HG03354 (cell line): ENCODE measurements at regions not wholly inside any gene's neighbourhood (a gene's known extent, or its start where the extent isn't known, plus 50 kb on each side); places are given as distances from the start of the nearest gene placed in this dataset.

Experiments
- ATAC-seq: cut with Tn5 transposase; IDR thresholded peaks from one replicate; pipeline ENCODE4 v1.9.1; 2021; ENCODE audit warnings: mild to moderate bottlenecking; ENCODE audit not compliant: unreplicated experiment, poor library complexity, severe bottlenecking

DNA sequence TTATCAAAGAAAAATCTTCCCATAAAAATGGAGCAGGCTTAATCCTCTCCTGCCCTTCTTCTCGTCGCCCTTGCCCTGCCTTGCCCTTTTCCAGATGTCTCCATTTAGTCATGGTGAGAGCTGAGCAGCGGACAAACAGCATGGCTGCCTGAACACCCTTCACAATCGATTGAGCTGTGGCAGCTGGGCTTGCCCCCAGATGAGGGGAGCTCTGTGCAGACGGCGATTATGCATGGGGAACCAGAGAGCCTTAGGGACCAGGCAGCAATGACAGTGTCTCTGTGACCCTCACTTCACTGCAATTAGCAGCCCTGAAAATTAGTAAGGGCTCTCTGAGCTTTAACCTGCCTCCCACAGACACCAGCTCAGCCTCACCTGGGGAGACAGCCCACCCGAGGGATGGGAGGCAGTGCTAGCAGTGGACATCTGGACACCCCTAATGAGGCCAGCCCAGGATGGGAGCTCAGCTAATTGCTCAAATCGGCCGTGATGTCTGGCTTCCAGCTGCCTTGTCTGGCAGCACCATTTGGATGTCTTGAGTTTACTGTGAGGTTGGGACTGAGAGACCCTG lies 365.7 kb downstream of the TNS1 start:
- no peak for ATAC-seq

DNA sequence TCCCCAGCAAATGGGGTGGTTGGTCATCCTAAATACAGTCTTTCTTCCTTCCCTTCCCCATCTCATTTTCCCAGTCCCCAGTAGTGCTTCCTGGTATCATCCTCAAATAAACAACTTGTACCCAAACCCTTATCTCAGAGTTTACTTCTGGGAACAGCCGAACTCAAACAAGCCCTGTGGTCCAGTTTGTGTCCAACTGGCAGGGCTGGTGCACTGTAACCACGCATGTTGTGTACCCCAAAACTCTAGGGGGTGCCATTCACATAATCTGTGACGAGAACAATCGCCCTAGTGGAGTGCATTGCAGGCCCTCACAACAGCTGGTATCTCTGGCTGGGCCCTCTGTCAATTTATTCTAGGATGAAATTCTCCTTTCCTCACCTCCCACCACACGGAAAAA lies 366.2 kb downstream of the TNS1 start:
- no peak for ATAC-seq

- no peak for ATAC-seq
Observed at GRCh38 chr2:217634871-217635270, 367.9 kb downstream of the TNS1 start.

DNA sequence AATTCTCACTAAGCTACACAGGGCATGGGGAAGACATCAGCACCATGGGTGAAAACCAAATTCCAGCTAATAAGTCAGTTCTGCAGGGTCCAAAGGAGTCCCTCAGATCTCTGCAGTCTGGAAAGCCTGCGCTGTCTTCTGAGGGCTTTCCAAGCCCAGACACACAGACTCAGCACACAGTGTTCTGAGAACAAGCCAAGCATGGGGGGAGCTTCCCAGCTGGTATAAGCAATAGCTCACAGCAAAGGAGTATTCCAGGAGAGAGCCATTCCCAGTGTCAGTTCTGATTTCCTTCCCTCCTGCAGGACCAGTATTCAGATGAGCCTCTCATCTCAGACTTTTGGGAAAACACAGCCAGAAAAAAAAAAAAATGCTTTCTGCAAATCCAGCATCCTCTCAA lies 370.8 kb downstream of the TNS1 start:
- no peak for ATAC-seq

DNA sequence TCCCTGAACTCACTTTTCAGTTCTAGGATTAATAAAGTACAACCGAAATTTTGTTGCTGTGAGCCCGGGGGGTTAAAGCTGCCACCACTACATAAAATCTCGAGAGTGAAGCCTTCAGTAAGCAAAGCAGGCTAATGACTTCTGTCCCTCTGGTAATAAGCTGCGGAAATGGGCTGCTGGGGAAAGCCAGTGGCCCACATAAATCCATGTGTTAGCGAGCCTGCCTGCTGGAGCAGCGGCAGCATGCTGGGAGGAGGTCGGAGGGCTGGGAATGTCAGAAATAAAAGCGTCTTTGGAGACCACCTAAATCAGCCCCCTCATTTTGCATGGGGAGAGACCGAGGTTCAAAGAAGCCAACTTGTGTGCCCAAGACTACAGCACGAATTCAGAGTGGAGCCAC lies 371.7 kb downstream of the TNS1 start:
- no peak for ATAC-seq

- ATAC-seq, result no peak
Observed at GRCh38 chr2:217629347-217629746, 373.4 kb downstream of the TNS1 start.

DNA sequence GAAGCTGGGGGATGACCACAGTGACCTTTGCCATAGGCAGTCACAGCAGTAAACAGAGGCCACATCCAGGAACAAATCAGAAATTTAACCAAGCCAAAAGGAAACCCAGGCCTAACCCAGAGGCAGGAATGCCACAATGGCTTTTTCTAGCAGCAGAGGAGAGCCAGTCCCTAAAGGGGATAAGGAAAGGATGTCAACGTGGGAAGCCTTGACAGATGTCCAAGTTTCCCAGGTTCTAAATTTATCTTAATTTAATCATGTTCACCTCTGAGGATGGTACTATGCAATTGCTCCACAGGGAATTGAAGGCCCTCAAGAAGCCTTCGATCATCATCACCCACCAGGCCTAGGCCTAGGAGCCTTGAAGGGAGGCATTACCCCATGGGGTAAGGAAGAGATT lies 374.7 kb downstream of the TNS1 start:
- no peak for ATAC-seq

- no peak for ATAC-seq
Observed at GRCh38 chr2:217626926-217627325, 375.9 kb downstream of the TNS1 start.

- no peak for ATAC-seq
Observed at GRCh38 chr2:217625557-217626169, 377.1 kb downstream of the TNS1 start.

GRCh38 chr2:217623281-217623912 lies 379.4 kb downstream of the TNS1 start:
- no peak for ATAC-seq

GRCh38 chr2:217622205-217623060 lies 380.4 kb downstream of the TNS1 start:
- no peak for ATAC-seq

DNA sequence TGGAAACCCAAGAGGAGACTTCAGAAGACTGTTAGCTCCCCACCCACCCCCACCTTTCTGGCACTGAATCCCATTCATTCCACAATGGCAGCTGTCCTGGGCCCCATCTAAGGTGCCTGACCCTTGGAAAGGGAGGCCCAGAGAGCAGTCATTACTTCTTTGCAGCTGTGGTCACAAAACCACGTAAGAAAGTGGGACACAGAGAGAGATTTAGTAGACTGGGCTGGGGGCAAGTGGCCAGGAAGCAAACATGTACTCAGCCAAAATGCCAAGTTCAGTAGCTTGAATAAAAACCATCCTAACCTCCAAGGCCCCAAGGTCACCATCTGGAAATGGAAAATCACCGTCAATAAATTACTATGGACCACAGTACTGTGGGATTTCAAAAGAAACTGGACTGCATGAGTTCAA lies 381.4 kb downstream of the TNS1 start:
- ATAC-seq, result no peak

GRCh38 chr2:217618744-217619143 lies 384.1 kb downstream of the TNS1 start:
- ATAC-seq, result no peak

DNA sequence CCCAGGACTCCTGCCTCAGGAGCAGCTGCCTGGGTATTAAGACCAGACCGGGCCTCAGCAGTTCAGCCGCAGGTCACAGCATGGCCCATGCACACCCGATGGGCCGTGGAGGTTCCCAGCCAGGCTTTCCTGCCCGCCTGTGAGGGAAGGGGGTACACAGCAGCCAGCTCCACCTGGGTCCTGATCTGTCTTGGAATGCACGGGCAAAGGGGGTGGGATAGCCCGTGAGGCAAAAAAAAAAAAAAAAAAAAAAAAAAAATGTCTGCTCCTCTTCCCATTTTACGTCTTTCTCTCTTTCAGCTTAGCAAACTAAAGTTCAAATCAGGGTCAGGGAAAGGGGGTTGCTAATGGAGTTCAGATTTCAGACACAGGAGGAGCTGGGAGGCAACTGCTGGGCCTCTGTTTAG lies 385.2 kb downstream of the TNS1 start:
- no peak for ATAC-seq

DNA sequence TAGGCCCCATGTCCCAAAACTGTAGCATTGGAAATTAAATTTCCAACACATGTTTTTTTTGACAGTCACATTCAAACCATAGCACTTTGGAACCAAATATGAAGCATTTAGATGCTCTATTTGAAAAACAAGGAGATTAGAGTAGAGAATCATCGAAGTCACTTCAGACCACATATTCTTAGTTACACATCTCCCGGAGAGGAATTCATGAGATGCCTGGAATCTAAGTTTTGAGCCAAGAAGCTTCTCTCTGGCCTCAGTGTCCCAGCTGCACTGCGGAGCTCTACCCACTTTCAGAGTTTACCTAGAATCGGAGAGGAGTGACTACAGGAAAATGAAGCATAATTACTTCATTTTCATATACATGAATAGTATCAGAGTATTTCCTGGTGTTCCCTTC lies 385.9 kb downstream of the TNS1 start:
- no peak for ATAC-seq

GRCh38 chr2:217615171-217615570 lies 387.6 kb downstream of the TNS1 start:
- no peak for ATAC-seq

DNA sequence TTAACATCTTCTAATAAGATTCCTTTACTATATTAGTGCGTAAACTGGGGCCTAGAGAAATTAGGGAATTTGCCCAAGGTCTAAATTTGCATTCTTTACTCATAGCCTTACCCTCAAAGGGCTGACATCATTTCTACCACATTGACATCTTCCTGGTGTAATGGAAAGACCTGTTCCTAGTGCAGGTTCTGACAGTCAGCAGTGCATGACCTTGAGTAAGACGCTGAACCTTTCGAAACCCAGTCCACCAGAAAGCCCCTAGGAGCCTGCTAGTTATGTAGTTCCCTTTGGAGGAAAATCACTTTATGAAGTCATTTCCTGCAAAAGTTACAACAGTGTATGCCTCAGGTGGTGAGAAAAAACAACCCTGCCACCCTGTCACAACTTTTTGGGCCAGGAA lies 388.3 kb downstream of the TNS1 start:
- ATAC-seq, result peak; percentile 68

GRCh38 chr2:217614096-217614495 lies 388.7 kb downstream of the TNS1 start:
- no peak for ATAC-seq

DNA sequence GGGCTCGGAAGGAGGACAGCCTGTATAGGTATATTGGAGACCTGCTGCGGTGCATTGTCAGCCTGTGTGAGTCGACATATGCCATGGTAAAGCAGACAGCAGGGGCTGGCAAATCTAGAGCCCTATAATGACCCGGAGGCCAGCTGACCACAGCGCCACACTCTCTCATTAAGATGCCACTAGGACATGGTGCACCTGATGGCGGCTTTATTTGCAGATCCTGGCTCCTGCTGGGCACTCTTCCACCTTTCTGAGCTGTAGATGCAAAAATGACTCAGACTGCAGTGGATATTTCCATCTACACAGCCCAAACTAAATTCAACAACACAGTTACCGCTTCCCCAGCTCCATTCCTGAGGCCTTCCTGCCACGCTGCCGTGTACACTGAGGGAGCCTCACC lies 389.9 kb downstream of the TNS1 start:
- no peak for ATAC-seq

- no peak for ATAC-seq
Observed at GRCh38 chr2:217612211-217612610, 390.6 kb downstream of the TNS1 start.
